K562 (cell line): ENCODE measurements at regions not wholly inside any gene's neighbourhood (a gene's known extent, or its start where the extent isn't known, plus 50 kb on each side); places are given as distances from the start of the nearest gene placed in this dataset.
A peak's percentile ranks its signal among the peaks of the same experiment; 100 is the strongest.

Experiments
- BCL6 ChIP-seq: fragments of 250-450 bp; sonication (Bioruptor Pico); IDR thresholded peaks from 2 replicates; pipeline ENCODE4 v1.4.0; 2020
- CBX3 ChIP-seq, 2 experiments: IDR thresholded peaks; 1 replicate in 1 of 2; 2 replicates in 1 of 2; pipeline ENCODE4 v1.6.1; 2012; ENCODE audit warnings: inconsistent platforms in 2 of 2, low read length in 2 of 2, borderline replicate concordance in 1 of 2, control low read depth in 1 of 2
- DIDO1 ChIP-seq: fragments of 450-650 bp; IDR thresholded peaks from 2 replicates; pipeline ENCODE4 v1.6.1; 2016; ENCODE audit warnings: low read depth, missing biosample characterization, missing genetic modification characterization
- EGR1 ChIP-seq: fragments of 450-650 bp; conservative IDR thresholded peaks from 2 replicates; pipeline ENCODE4 v1.6.1; 2017; ENCODE audit warnings: mild to moderate bottlenecking
- FOXK1 ChIP-seq: sonication (generic); formaldehyde crosslinking; IDR thresholded peaks from 2 replicates; pipeline ENCODE4 v1.8.0; 2022; ENCODE audit warnings: missing genetic modification reagents, mild to moderate bottlenecking, borderline replicate concordance
- KLF1 ChIP-seq: fragments of 450-650 bp; IDR thresholded peaks from 2 replicates; pipeline ENCODE4 v1.6.1; 2016; ENCODE audit warnings: missing genetic modification characterization, missing compliant biosample characterization
- MTA1 ChIP-seq: fragments of 450-650 bp; IDR thresholded peaks from 2 replicates; pipeline ENCODE4 v1.6.1; 2017; ENCODE audit warnings: borderline replicate concordance
- SMC3 ChIP-seq: conservative IDR thresholded peaks from 2 replicates; pipeline ENCODE4 v1.6.1; 2011; ENCODE audit warnings: low read depth, low read length, improper control_type of control experiment; ENCODE audit not compliant: insufficient read depth
- TAF7 ChIP-seq: fragments of 450-650 bp; IDR thresholded peaks from 2 replicates; pipeline ENCODE4 v1.6.1; 2016; ENCODE audit warnings: missing genetic modification characterization, missing compliant biosample characterization
- TCF7L2 ChIP-seq: fragments of 150-350 bp; IDR thresholded peaks from 2 replicates; pipeline ENCODE4 v1.6.1; 2016; ENCODE audit warnings: low read depth, mild to moderate bottlenecking, low read length, moderate library complexity
- ZFP1 ChIP-seq: fragments of 450-650 bp; formaldehyde crosslinking; IDR thresholded peaks from 2 replicates; pipeline ENCODE4 v1.4.0; 2020; ENCODE audit warnings: mild to moderate bottlenecking, mixed read lengths
- ZNF444 ChIP-seq: fragments of 250-450 bp; sonication (Bioruptor Pico); IDR thresholded peaks from 2 replicates; pipeline ENCODE4 v1.4.0; 2020; ENCODE audit warnings: mild to moderate bottlenecking, moderate library complexity
- TF ChIP-seq, protein P1 (sequence below): IDR thresholded peaks from 3 replicates; pipeline ENCODE4 v1.6.1; 2011; ENCODE audit warnings: borderline replicate concordance, mild to moderate bottlenecking; ENCODE audit not compliant: insufficient read length, insufficient read depth
- TF ChIP-seq, protein P2 (sequence below), 3 experiments: fragments of 200-800 bp in 1 of 3; sonication (Bioruptor generic) in 1 of 3; sonication (generic) in 1 of 3; formaldehyde crosslinking in 1 of 3; IDR thresholded peaks; 2 replicates each; pipeline versions ENCODE4 v1.6.1 to v1.8.0; 2016 to 2022; ENCODE audit warnings: mild to moderate bottlenecking in 2 of 3, missing compliant biosample characterization in 2 of 3, missing genetic modification characterization in 2 of 3, missing genetic modification reagents in 1 of 3
- TF ChIP-seq, protein P3 (sequence below), 2 experiments: IDR thresholded peaks; 2 replicates each; pipeline ENCODE4 v1.6.1; 2011; ENCODE audit warnings: borderline replicate concordance in 1 of 2, control low read depth in 1 of 2, low read depth in 1 of 2, low read length in 1 of 2, mild to moderate bottlenecking in 1 of 2, mixed read lengths in 1 of 2, moderate library complexity in 1 of 2; ENCODE audit not compliant: insufficient read depth in 1 of 2, insufficient read length in 1 of 2, poor library complexity in 1 of 2, severe bottlenecking in 1 of 2; ENCODE audit errors: extremely low read depth in 1 of 2
- TF ChIP-seq, protein P4 (sequence below): fragments of 250-450 bp; sonication (Bioruptor Pico); IDR thresholded peaks from 2 replicates; pipeline ENCODE4 v1.5.1; 2021; ENCODE audit warnings: mild to moderate bottlenecking
- TF ChIP-seq, protein P5 (sequence below): fragments of 250-450 bp; sonication (Bioruptor Pico); IDR thresholded peaks from 2 replicates; pipeline ENCODE4 v1.5.0; 2021

DNA sequence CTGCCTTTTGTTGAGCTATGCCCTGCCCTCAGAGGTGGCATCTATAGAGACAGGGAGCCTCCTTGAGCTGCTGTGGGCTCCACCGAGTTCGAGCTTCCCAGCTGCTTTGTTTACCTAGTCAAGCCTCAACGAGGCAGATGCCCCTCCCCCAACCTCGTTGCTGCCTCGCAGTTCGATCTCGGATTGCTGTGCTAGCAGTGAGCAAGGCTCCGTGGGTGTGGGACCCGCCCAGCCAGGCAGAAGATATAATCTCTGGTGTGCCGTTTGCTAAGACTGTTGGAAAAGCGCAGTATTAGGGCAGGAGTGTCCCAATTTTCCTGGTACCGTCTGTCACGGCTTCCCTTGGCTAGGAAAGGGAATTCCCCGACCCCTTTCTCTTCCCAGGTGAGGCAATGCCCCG, 88.4 kb upstream of the CDK6 start (continued):
- TF ChIP-seq, protein P1, sequence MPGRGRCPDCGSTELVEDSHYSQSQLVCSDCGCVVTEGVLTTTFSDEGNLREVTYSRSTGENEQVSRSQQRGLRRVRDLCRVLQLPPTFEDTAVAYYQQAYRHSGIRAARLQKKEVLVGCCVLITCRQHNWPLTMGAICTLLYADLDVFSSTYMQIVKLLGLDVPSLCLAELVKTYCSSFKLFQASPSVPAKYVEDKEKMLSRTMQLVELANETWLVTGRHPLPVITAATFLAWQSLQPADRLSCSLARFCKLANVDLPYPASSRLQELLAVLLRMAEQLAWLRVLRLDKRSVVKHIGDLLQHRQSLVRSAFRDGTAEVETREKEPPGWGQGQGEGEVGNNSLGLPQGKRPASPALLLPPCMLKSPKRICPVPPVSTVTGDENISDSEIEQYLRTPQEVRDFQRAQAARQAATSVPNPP, result no peak
- TF ChIP-seq SMC3 (no peak), ZFP1 (CRISPR knock-in tag) (no peak), TCF7L2 (no peak), DIDO1 (no peak), KLF1 (tag) (no peak), BCL6 (CRISPR knock-in tag) (no peak), FOXK1 (CRISPR knock-in tag) (no peak), EGR1 (peak; percentile 64), ZNF444 (CRISPR knock-in tag) (no peak), MTA1 (no peak), TAF7 (tag) (no peak), CBX3 (IDR thresholded peaks at IDR 0.05; ENCODE audit: borderline replicate concordance in 1 of 2, low read length in 2 of 2) (0 out of 3 replicates have a peak, but pooled peaks of 1 of the 2 experiments have one; percentile 9)
- TF ChIP-seq, protein P2, sequence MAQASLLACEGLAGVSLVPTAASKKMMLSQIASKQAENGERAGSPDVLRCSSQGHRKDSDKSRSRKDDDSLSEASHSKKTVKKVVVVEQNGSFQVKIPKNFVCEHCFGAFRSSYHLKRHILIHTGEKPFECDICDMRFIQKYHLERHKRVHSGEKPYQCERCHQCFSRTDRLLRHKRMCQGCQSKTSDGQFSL (CRISPR knock-in tag; IDR thresholded peaks at IDR 0.05), result no peak
- TF ChIP-seq, protein P2 (tag; IDR thresholded peaks at IDR 0.05), result no peak
- TF ChIP-seq, protein P3, sequence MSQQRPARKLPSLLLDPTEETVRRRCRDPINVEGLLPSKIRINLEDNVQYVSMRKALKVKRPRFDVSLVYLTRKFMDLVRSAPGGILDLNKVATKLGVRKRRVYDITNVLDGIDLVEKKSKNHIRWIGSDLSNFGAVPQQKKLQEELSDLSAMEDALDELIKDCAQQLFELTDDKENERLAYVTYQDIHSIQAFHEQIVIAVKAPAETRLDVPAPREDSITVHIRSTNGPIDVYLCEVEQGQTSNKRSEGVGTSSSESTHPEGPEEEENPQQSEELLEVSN (IDR thresholded peaks at IDR 0.05; ENCODE audit: borderline replicate concordance in 1 of 2, extremely low read depth in 1 of 2, insufficient read depth in 1 of 2, insufficient read length in 1 of 2, low read depth in 1 of 2, low read length in 1 of 2, poor library complexity in 1 of 2, severe bottlenecking in 1 of 2), result peak in 1 of 2 experiments; percentile 50
- TF ChIP-seq, protein P4, sequence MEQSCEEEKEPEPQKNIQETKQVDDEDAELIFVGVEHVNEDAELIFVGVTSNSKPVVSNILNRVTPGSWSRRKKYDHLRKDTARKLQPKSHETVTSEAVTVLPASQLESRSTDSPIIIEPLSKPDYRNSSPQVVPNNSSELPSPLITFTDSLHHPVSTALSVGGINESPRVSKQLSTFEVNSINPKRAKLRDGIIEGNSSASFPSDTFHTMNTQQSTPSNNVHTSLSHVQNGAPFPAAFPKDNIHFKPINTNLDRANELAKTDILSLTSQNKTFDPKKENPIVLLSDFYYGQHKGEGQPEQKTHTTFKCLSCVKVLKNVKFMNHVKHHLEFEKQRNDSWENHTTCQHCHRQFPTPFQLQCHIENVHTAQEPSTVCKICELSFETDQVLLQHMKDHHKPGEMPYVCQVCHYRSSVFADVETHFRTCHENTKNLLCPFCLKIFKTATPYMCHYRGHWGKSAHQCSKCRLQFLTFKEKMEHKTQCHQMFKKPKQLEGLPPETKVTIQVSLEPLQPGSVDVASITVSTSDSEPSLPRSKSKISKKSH (CRISPR knock-in tag), result no peak
- TF ChIP-seq, protein P5, sequence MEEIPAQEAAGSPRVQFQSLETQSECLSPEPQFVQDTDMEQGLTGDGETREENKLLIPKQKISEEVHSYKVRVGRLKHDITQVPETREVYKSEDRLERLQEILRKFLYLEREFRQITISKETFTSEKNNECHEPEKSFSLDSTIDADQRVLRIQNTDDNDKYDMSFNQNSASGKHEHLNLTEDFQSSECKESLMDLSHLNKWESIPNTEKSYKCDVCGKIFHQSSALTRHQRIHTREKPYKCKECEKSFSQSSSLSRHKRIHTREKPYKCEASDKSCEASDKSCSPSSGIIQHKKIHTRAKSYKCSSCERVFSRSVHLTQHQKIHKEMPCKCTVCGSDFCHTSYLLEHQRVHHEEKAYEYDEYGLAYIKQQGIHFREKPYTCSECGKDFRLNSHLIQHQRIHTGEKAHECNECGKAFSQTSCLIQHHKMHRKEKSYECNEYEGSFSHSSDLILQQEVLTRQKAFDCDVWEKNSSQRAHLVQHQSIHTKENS (CRISPR knock-in tag), result no peak
